Esophagus muscularis mucosa (tissue), 4 donors: ENCODE measurements at regions not wholly inside any gene's neighbourhood (a gene's known extent, or its start where the extent isn't known, plus 50 kb on each side); places are given as distances from the start of the nearest gene placed in this dataset.

ENCODE experiments used
- DNase-seq: peaks from one replicate; pipeline ENCODE4 v3.0.0-alpha.2; 2017; ENCODE audit errors: extremely low spot score
- H3K27ac ChIP-seq, 4 donors: fragments of 200-600 bp; sonication (generic); replicated peaks in 1 of 4; 1 replicate in 3 of 4; 2 replicates in 1 of 4; pipeline ENCODE4 v1.5.1; 2016 to 2019; ENCODE audit warnings: mild to moderate bottlenecking in 1 of 4
- H3K27me3 ChIP-seq, 4 donors: fragments of 200-600 bp; sonication (generic); one replicate each; pipeline versions ENCODE4 v1.5.1 to v1.6.0; 2016 to 2019
- H3K36me3 ChIP-seq, 4 donors: fragments of 200-600 bp; sonication (generic); one replicate each; pipeline ENCODE4 v1.5.1; 2016 to 2019
- H3K4me1 ChIP-seq, 4 donors: fragments of 200-600 bp; sonication (generic); one replicate each; pipeline ENCODE4 v1.5.1; 2016 to 2019
- H3K4me3 ChIP-seq, 4 donors: fragments of 200-600 bp; sonication (generic); 1 replicate in 2 of 4; 2 replicates in 2 of 4; pipeline ENCODE4 v1.5.1; 2016 to 2019; ENCODE audit warnings: mild to moderate bottlenecking in 4 of 4, moderate library complexity in 1 of 4
- H3K9me3 ChIP-seq, 4 donors: fragments of 200-600 bp; sonication (generic); 1 replicate in 3 of 4; 2 replicates in 1 of 4; pipeline ENCODE4 v1.5.1; 2016 to 2019
- CTCF ChIP-seq, 3 experiments: fragments of 200-600 bp in 2 of 3; fragments of 450-650 bp in 1 of 3; sonication (generic) in 2 of 3; IDR thresholded peaks; one replicate each; pipeline ENCODE4 v1.5.1; 2017 to 2019; ENCODE audit warnings: antibody characterized with exemption in 3 of 3, mild to moderate bottlenecking in 2 of 3, moderate library complexity in 1 of 3
- EP300 ChIP-seq: sonication (generic); formaldehyde crosslinking; IDR thresholded peaks from one replicate; pipeline ENCODE4 v1.6.1; 2017; ENCODE audit warnings: antibody characterized with exemption
- POLR2A ChIP-seq: fragments of 450-650 bp; IDR thresholded peaks from one replicate; pipeline ENCODE4 v1.6.1; 2017; ENCODE audit warnings: antibody characterized with exemption, moderate library complexity, mild to moderate bottlenecking, low read depth
- POLR2AphosphoS5 ChIP-seq, 2 donors: sonication (generic); formaldehyde crosslinking; IDR thresholded peaks; one replicate each; pipeline ENCODE4 v1.6.1; 2017; ENCODE audit warnings: antibody characterized with exemption in 2 of 2
- WGBS: methylation state at CpG from one replicate; pipeline ENCODE4 v1.1.5; 2018; 5-methylcytosine and 5-hydroxymethylcytosine counted together
- intact Hi-C: fragments of 100-400 bp; cut with DNase I; formaldehyde crosslinking; loops from one replicate; pipeline ENCODE4 v1.15.1; 2023

GRCh38 chr15:99902248-99902928 is 169.2 kb upstream of the LYSMD4 start:
- H3K4me1 ChIP-seq = peaks cover 0 to 4% (median 1%) of the 10 kb centered on the region in 4 donors
- intact Hi-C loops = no loop called here
- no peak for TF ChIP-seq POLR2A
- no peak for TF ChIP-seq POLR2AphosphoS5 (IDR thresholded peaks at IDR 0.05)
- no peaks in the 10 kb centered on the region for H3K36me3 ChIP-seq
- H3K27me3 ChIP-seq = no peaks in the 10 kb centered on the region
- no peaks in the 10 kb centered on the region for H3K9me3 ChIP-seq
- H3K27ac ChIP-seq = no peak overlapping the region
- WGBS = 97% methylated on average over 1 of the region's 1 CpG
- DNase-seq = no peak
- H3K4me3 ChIP-seq = no peak overlapping the region

DNA sequence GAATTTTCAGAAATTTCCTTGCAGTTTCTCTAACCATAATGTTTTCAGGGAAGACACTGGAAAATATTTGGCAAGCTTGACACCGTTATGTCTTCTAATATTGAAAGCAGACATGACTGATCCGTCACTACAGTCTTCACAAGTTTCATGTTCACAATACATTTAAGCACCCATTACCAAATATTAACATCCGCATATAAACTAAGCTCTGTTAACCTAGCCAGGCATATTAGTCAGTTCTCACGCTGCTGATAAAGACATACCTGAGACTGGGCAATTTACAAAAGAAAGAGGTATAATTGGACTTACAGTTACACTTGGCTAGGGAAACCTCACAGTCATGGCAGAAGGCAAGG is 162.7 kb upstream of the LYSMD4 start:
- TF ChIP-seq POLR2A (no peak), POLR2AphosphoS5 (IDR thresholded peaks at IDR 0.05) (no peak), EP300 (no peak), CTCF (IDR thresholded peaks at IDR 0.05) (no peak)
- H3K27me3 ChIP-seq = no peaks in the 10 kb centered on the region
- no peaks in the 10 kb centered on the region for H3K9me3 ChIP-seq
- no peak overlapping the region for H3K27ac ChIP-seq
- no peak overlapping the region for H3K4me3 ChIP-seq
- WGBS = 96% methylated on average over 4 of the region's 4 CpGs
- H3K36me3 ChIP-seq = no peaks in the 10 kb centered on the region
- no peaks in the 10 kb centered on the region for H3K4me1 ChIP-seq
- DNase-seq = no peak
- intact Hi-C loops = no loop called here

DNA sequence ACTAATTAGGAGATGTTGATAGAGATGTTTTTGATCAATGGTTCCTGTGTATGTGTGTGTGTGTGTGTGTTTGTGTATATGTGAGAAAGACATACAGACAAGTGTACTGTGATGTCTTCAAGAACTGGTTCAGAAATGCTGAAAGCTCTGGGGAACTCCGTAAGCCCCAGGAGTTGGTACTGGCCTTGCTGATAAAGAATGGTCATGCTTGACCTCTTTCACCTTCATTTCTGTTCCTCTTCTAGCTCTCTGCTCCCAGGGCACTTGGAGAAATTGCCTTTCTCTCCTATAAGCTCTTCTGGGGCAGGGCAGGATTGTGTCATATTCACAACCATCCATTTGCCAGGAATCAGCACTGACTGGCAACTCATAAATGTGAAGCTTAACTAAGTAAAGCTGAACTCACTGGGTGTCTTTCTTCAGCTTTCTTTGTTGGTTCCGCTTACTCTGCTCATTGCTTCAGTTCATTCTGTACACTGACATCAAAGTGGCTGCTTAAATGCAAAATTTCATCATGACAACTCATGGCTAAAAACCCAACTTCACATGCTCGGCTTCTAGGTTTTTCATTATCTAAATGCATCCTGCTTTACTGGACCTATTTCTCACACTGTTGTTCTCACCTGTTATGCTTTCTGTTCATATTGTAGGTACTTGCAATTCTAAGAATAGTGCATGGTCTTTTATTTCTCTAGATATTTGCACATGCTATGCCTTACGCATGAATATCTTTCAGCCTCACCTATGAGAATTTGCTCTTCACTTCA is 162.1 kb upstream of the LYSMD4 start:
- H3K9me3 ChIP-seq = no peaks in the 10 kb centered on the region
- DNase-seq = no peak
- intact Hi-C loops = no loop called here
- H3K36me3 ChIP-seq = no peaks in the 10 kb centered on the region
- H3K27ac ChIP-seq = no peak overlapping the region
- H3K4me1 ChIP-seq = no peaks in the 10 kb centered on the region
- TF ChIP-seq EP300 (no peak), POLR2AphosphoS5 (IDR thresholded peaks at IDR 0.05) (no peak), POLR2A (no peak), CTCF (IDR thresholded peaks at IDR 0.05) (no peak)
- WGBS = 92% methylated on average over 4 of the region's 4 CpGs
- H3K27me3 ChIP-seq = no peaks in the 10 kb centered on the region
- no peak overlapping the region for H3K4me3 ChIP-seq

GRCh38 chr15:99878835-99879234 is 145.6 kb upstream of the LYSMD4 start:
- Histone ChIP-seq H3K27ac (no peak overlapping the region), H3K4me1 (no peaks in the 10 kb centered on the region), H3K4me3 (no peak overlapping the region), H3K36me3 (no peaks in the 10 kb centered on the region), H3K27me3 (no peaks in the 10 kb centered on the region), H3K9me3 (no peaks in the 10 kb centered on the region)
- intact Hi-C loops = no loop called here
- TF ChIP-seq POLR2AphosphoS5 (IDR thresholded peaks at IDR 0.05) (no peak), POLR2A (no peak), EP300 (no peak)
- WGBS = 96% methylated on average over 3 of the region's 3 CpGs
- no peak for DNase-seq

- WGBS = 95% methylated on average over 2 of the region's 2 CpGs
- H3K27me3 ChIP-seq = no peaks in the 10 kb centered on the region
- H3K4me3 ChIP-seq = no peak overlapping the region
- TF ChIP-seq POLR2A = no peak
- no peak for TF ChIP-seq EP300
- TF ChIP-seq POLR2AphosphoS5 (IDR thresholded peaks at IDR 0.05) = no peak
- no peak for TF ChIP-seq CTCF (IDR thresholded peaks at IDR 0.05)
- no peaks in the 10 kb centered on the region for H3K36me3 ChIP-seq
- no peak for DNase-seq
- no peaks in the 10 kb centered on the region for H3K4me1 ChIP-seq
- intact Hi-C loops = no loop called here
- H3K9me3 ChIP-seq = no peaks in the 10 kb centered on the region
- H3K27ac ChIP-seq = no peak overlapping the region
These were observed 140.2 kb upstream of the LYSMD4 start for GRCh38 chr15:99873451-99873850.
